ENCODE measurements at regions not wholly inside any gene's neighbourhood (a gene's known extent, or its start where the extent isn't known, plus 50 kb on each side); places are given as distances from the start of the nearest gene placed in this dataset.
"Not testable (repeated sequence)": the region's sequence is repeated elsewhere in the genome, so short reads cannot be mapped to it uniquely, and the experiment has no call there.

GRCh38 chr15:59779110-59779509, 90.0 kb upstream of the BNIP2 start:
- peak; percentile 24 for DNase-seq

DNA sequence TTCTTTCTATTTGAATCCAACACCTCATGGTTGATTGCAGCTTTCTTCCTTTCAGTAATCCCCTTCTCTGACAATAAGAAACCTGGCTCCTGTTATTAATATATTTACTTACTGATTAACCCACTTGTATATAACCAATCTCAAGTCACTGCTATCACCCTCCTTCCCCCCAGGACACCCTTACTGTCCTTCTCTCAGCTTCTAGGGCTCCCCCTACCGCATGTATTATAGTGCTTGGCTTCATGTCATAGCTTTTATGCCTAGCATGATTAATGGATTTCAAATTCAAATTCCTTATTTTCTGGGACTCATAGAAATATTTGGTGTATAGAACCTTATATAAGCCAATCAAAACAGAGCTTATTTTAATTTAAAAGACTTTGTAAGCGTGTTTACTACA, 75.7 kb upstream of the BNIP2 start:
- no peak for DNase-seq

GRCh38 chr15:59762558-59762957, 73.4 kb upstream of the BNIP2 start:
- no peak for DNase-seq

DNA sequence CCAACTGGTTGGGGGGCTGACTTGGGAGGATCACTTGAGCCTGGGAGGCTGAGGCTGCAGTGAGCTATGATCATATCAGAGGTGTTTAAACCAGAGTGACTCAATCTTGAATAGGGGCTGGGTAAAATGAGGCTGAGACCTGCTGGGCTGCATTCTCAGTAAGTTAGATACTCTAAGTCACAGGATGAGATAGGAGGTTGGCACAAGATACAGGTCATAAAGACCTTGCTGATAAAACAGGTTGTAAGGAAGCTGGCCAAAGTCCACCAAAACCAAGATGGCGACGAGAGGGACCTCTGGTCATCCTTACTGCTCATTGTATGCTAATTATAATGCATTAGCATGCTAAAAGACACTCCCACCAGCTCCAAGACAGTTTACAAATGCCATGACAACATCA, 71.1 kb upstream of the BNIP2 start:
- not testable (repeated sequence) for DNase-seq

- peak; percentile 12 for DNase-seq
Observed at GRCh38 chr15:59751552-59752413, 62.7 kb upstream of the BNIP2 start.

DNA sequence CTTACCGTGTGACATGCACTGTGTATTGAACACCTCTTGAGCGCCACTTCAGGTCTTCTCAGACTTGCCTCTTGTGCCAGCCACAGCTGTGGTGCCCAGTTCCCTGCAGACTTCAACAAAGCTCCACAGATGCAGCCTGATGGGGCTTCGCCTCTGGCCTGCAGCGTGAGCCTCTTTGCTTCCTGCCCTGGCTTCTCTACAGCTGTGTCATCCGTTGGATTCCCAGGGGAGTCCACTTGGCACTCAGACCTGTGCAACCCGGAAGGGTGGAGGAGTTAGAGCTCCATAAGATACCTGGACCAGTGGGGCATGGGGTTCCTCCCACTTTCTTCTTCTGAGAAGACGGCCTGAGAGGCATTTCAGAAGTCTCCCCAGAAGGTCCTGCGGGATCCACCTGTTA, 57.7 kb upstream of the BNIP2 start:
- DNase-seq = no peak

- peak; percentile 71 for DNase-seq
Observed at GRCh38 chr15:59741274-59741906, 52.3 kb upstream of the BNIP2 start.

DNA sequence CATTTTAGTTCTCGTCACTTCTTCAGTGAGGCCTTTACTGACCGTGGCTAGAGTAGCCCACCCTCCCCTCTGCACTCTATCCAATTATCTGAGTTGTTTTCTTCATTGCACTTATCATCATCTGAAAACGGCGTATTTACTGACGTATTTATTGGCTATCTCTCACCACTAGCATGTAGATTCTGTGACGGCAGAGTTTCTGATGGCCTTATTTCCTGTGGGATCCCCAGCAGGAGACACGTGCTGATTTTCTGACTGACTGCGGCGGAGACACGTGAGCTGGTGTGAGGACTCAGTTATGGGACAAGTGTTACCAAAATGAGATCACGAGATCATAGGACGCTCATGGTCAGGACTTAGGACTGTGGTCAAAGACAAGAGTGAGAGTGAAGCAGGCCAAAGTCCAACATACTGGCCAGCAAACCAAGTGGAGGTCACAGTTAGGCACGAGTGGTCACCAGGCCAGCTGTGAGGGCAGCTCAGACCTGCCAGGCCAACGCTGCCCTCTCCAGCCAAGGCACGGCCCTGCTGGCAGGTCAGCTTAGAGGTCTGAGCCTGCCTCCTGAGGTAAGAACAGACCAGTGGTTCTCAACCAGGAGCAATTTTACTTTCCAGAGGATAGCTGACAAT, 50.6 kb upstream of the BNIP2 start:
- DNase-seq = no peak

Data from eye (tissue), 1 donor.